Ascending aorta (tissue), 2 donors: ENCODE measurements at regions not wholly inside any gene's neighbourhood (a gene's known extent, or its start where the extent isn't known, plus 50 kb on each side); places are given as distances from the start of the nearest gene placed in this dataset.

Experiments
- DNase-seq, 2 donors: peaks; one replicate each; pipeline ENCODE4 v3.0.0-alpha.2; 2019; ENCODE audit warnings: low spot score in 2 of 2
- H3K27ac ChIP-seq, 2 donors: fragments of 200-600 bp; sonication (generic); one replicate each; pipeline ENCODE4 v1.5.1; 2016 to 2017; ENCODE audit warnings: mild to moderate bottlenecking in 1 of 2
- H3K27me3 ChIP-seq: fragments of 200-600 bp; sonication (generic); one replicate; pipeline ENCODE4 v1.5.1; 2017
- H3K36me3 ChIP-seq, 2 donors: fragments of 200-600 bp; sonication (generic); one replicate each; pipeline ENCODE4 v1.5.1; 2016
- H3K4me1 ChIP-seq, 2 donors: fragments of 200-600 bp; sonication (generic); one replicate each; pipeline ENCODE4 v1.5.1; 2016 to 2017; ENCODE audit warnings: mild to moderate bottlenecking in 1 of 2
- H3K4me3 ChIP-seq, 2 donors: fragments of 200-600 bp; sonication (generic); one replicate each; pipeline ENCODE4 v1.5.1; 2016 to 2017; ENCODE audit warnings: mild to moderate bottlenecking in 1 of 2
- H3K9me3 ChIP-seq, 2 donors: fragments of 200-600 bp; sonication (generic); one replicate each; pipeline ENCODE4 v1.5.1; 2016
- CTCF ChIP-seq, 3 experiments: fragments of 200-600 bp in 2 of 3; fragments of 450-650 bp in 1 of 3; sonication (generic) in 2 of 3; IDR thresholded peaks; one replicate each; pipeline ENCODE4 v1.5.1; 2016 to 2019; ENCODE audit warnings: antibody characterized with exemption in 3 of 3, mild to moderate bottlenecking in 1 of 3, moderate library complexity in 1 of 3
- intact Hi-C: fragments of 100-400 bp; cut with DNase I; formaldehyde crosslinking; loops from one replicate; pipeline ENCODE4 v1.15.1; 2023

- no peaks in the 10 kb centered on the region for H3K4me1 ChIP-seq
- no peaks in the 10 kb centered on the region for H3K9me3 ChIP-seq
- H3K27ac ChIP-seq = no peak overlapping the region
- no peak overlapping the region for H3K4me3 ChIP-seq
- no peak for TF ChIP-seq CTCF (IDR thresholded peaks at IDR 0.05)
- H3K36me3 ChIP-seq = no peaks in the 10 kb centered on the region
- H3K27me3 ChIP-seq = no peaks in the 10 kb centered on the region
- intact Hi-C loops = no loop called here
- DNase-seq = no peak
Observed at GRCh38 chr9:13588151-13589033, 308.9 kb upstream of the MPDZ start.

DNA sequence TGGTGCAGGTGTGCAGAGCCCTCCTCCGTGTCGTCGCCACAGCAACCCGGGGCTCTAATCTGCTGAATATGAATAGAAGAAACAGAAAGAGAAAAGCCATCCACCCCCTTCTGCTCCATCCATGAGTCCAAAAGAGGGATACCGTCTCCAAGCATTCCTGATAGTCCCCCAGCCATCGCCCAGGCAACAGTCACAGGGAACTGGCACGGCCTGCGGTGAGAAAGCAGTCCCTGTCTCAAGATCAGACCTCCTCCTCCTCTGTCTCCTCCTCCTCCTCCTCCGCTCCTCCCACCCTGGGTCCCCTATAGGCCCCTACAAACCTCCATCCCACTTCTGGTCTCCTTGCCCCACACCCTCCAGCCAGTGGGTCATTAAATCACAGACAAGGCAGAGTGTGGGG lies 308.1 kb upstream of the MPDZ start:
- no peak overlapping the region for H3K27ac ChIP-seq
- no peaks in the 10 kb centered on the region for H3K27me3 ChIP-seq
- no peaks in the 10 kb centered on the region for H3K36me3 ChIP-seq
- intact Hi-C loops = no loop called here
- TF ChIP-seq CTCF (IDR thresholded peaks at IDR 0.05) = no peak
- no peaks in the 10 kb centered on the region for H3K9me3 ChIP-seq
- no peak overlapping the region for H3K4me3 ChIP-seq
- no peaks in the 10 kb centered on the region for H3K4me1 ChIP-seq
- no peak for DNase-seq

DNA sequence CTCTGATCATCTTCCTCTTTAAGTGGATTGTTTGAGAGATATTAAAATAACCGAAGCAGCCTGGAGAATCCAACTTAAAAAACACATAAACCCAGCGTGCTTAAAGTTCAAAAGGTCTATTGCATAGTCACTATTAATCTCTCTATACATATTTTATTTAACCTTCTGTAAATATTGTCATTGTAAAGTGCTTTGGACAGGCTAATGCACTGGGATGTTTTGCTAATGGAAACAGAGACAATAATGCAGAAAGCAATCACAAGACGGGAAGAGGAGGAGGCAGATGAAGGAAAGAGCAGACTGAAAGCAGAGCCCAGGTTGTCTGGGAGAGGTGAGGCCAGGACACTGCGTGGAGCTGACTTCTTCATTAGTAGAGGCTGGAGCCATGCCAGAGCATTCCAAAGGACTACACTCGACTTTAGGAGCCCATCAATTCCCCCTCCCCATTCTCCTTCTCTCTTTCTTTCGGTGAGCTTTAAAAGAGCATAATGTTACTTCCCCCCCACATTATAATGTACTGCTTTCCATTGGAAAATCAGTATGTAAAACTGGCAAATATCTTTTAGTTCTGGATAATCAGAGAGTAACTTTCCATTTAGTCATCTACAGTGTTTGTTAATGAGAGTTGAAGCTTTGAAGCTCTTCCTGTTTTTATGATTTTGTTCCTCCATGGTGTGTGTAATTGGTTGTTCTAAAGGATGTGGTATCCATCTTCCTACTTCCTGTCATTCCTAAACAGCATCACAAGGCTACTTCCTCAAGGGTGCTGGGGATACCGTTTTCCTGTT lies 307.3 kb upstream of the MPDZ start:
- no peak overlapping the region for H3K27ac ChIP-seq
- no peak for DNase-seq
- H3K36me3 ChIP-seq = no peaks in the 10 kb centered on the region
- intact Hi-C loops = no loop called here
- no peaks in the 10 kb centered on the region for H3K27me3 ChIP-seq
- H3K9me3 ChIP-seq = no peaks in the 10 kb centered on the region
- no peak overlapping the region for H3K4me3 ChIP-seq
- H3K4me1 ChIP-seq = no peaks in the 10 kb centered on the region
- TF ChIP-seq CTCF (IDR thresholded peaks at IDR 0.05) = no peak

- no peak for TF ChIP-seq CTCF (IDR thresholded peaks at IDR 0.05)
- Histone ChIP-seq H3K36me3 (no peaks in the 10 kb centered on the region), H3K27ac (no peak overlapping the region), H3K4me1 (no peaks in the 10 kb centered on the region), H3K9me3 (no peaks in the 10 kb centered on the region), H3K27me3 (no peaks in the 10 kb centered on the region), H3K4me3 (no peak overlapping the region)
- no peak for DNase-seq
- intact Hi-C loops = no loop called here
Observed at GRCh38 chr9:13580760-13581159, 301.3 kb upstream of the MPDZ start.

GRCh38 chr9:13580131-13580530 lies 300.6 kb upstream of the MPDZ start:
- Histone ChIP-seq H3K9me3 (no peaks in the 10 kb centered on the region), H3K27me3 (no peaks in the 10 kb centered on the region), H3K4me1 (no peaks in the 10 kb centered on the region), H3K27ac (no peak overlapping the region), H3K4me3 (no peak overlapping the region), H3K36me3 (no peaks in the 10 kb centered on the region)
- intact Hi-C loops = no loop called here
- no peak for DNase-seq
- no peak for TF ChIP-seq CTCF (IDR thresholded peaks at IDR 0.05)
